Ovary (tissue), 7 donors: ENCODE measurements at regions not wholly inside any gene's neighbourhood (a gene's known extent, or its start where the extent isn't known, plus 50 kb on each side); places are given as distances from the start of the nearest gene placed in this dataset.

Experiments used
- DNase-seq, 5 donors: peaks; one replicate each; pipeline ENCODE4 v3.0.0-alpha.2; 2019 to 2020
- H3K27ac ChIP-seq, 2 donors: fragments of 200-600 bp; one replicate each; pipeline versions ENCODE4 v1.5.1 to v1.8.0; 2019 to 2022
- H3K27me3 ChIP-seq: fragments of 200-600 bp; one replicate; pipeline ENCODE4 v1.8.0; 2022
- H3K36me3 ChIP-seq: fragments of 200-600 bp; sonication (generic); one replicate; pipeline ENCODE4 v1.5.1; 2019
- H3K4me1 ChIP-seq: one replicate; pipeline ENCODE4 v1.8.1; 2013; ENCODE audit warnings: mild to moderate bottlenecking, moderate library complexity; ENCODE audit not compliant: insufficient read depth
- H3K4me3 ChIP-seq: fragments of 200-600 bp; sonication (generic); one replicate; pipeline ENCODE4 v1.5.1; 2017
- H3K9me3 ChIP-seq, 2 donors: fragments of 200-600 bp in 1 of 2; sonication (generic) in 1 of 2; one replicate each; pipeline versions ENCODE4 v1.5.1 to v1.8.1; 2013 to 2019; ENCODE audit warnings: mild to moderate bottlenecking in 1 of 2, moderate library complexity in 1 of 2
- EP300 ChIP-seq: sonication (generic); formaldehyde crosslinking; IDR thresholded peaks from one replicate; pipeline ENCODE4 v1.6.1; 2017; ENCODE audit warnings: antibody characterized with exemption
- POLR2A ChIP-seq: fragments of 450-650 bp; IDR thresholded peaks from one replicate; pipeline ENCODE4 v1.6.1; 2017; ENCODE audit warnings: antibody characterized with exemption, mild to moderate bottlenecking, moderate library complexity
- WGBS, 3 donors: extraction: QIAGEN DNeasy Blood & Tissue Kit in 1 of 3; methylation state at CpG; one replicate each; pipeline versions ENCODE4 v1.1.5 to v1.1.7; 2013 to 2017; 5-methylcytosine and 5-hydroxymethylcytosine counted together
- intact Hi-C, 4 donors: fragments of 100-400 bp; cut with DNase I; formaldehyde crosslinking; loops; one replicate each; pipeline versions ENCODE4 v1.11.0 to v1.15.1; 2022 to 2023
- TF ChIP-seq, protein P1 (sequence below), 3 donors: fragments of 450-650 bp in 2 of 3; fragments of 200-600 bp in 1 of 3; IDR thresholded peaks; one replicate each; pipeline versions ENCODE4 v1.5.1 to v1.8.0; 2016 to 2022; ENCODE audit warnings: antibody characterized with exemption in 3 of 3, mild to moderate bottlenecking in 1 of 3
- donor health status: DM: no; HTN: no; CAD: no; lungs with moderate emphysema.
- donor health status: DM: no; HTN: no; CAD: no.
- donor health status: Bipolar disorder and iron deficiency.
- donor health status: DM: no; HTN: no; CAD: no.
- donor health status: DM: yes; HTN: yes; CAD: no.

DNA sequence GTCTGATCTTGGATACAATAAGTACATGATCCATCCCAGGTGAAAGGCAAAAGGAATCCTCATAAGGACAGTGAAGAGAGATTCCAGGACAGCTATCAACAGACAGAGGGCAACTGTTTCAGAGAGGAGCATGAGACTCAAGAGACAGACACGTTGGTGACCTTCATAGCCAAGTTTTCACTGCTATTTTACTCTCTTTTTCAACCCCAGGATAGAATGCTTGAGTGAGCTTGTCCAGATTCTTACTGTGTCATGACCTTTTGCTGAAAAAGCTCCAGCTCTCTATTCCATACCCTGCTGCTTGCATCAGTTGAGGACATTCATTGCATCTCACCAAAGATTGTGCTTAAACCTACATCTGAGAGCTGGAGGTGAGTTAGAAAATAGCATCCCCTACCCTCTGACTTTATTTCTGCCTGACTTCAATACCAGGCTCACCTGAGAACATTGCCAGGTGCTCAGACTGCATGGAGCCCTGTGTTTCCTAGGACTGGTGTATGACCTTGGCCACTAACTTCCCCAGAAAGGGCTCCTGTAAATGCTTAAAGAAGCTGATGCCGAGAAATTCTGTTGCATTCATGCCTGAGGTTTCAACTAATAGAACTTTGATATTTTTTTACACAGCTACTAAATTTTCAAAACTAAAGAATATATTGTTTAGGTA is 70.4 kb upstream of the TMEM17 start:
- no peak for DNase-seq
- intact Hi-C loops = loop anchor here in 1 of 4 donors (10.0 kb wide), 1 partner anchor 112 kb away; no protein-coding TSS in a partner anchor
- Histone ChIP-seq H3K4me3 (no peak overlapping the region), H3K9me3 (no peaks in the 10 kb centered on the region), H3K36me3 (no peaks in the 10 kb centered on the region), H3K4me1 (peaks cover 2% of the 10 kb centered on the region), H3K27me3 (no peaks in the 10 kb centered on the region), H3K27ac (peak overlapping the region in 1 of 2 donors; percentile 36)
- 65 to 73% (median 70%) methylated on average over 2 of the region's 2 CpGs for WGBS, 3 donors
- no peak for TF ChIP-seq POLR2A
- TF ChIP-seq, protein P1, sequence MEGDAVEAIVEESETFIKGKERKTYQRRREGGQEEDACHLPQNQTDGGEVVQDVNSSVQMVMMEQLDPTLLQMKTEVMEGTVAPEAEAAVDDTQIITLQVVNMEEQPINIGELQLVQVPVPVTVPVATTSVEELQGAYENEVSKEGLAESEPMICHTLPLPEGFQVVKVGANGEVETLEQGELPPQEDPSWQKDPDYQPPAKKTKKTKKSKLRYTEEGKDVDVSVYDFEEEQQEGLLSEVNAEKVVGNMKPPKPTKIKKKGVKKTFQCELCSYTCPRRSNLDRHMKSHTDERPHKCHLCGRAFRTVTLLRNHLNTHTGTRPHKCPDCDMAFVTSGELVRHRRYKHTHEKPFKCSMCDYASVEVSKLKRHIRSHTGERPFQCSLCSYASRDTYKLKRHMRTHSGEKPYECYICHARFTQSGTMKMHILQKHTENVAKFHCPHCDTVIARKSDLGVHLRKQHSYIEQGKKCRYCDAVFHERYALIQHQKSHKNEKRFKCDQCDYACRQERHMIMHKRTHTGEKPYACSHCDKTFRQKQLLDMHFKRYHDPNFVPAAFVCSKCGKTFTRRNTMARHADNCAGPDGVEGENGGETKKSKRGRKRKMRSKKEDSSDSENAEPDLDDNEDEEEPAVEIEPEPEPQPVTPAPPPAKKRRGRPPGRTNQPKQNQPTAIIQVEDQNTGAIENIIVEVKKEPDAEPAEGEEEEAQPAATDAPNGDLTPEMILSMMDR (IDR thresholded peaks at IDR 0.05) = no peak
- TF ChIP-seq EP300 = no peak

GRCh38 chr2:62573936-62574335 is 67.9 kb upstream of the TMEM17 start:
- TF ChIP-seq, protein P1 (IDR thresholded peaks at IDR 0.05) = no peak
- H3K27ac ChIP-seq = no peak overlapping the region
- H3K27me3 ChIP-seq = no peaks in the 10 kb centered on the region
- no peaks in the 10 kb centered on the region for H3K9me3 ChIP-seq
- intact Hi-C loops = loop anchor here in 1 of 4 donors (10.0 kb wide), 1 partner anchor 109 kb away; no protein-coding TSS in a partner anchor
- H3K36me3 ChIP-seq = no peaks in the 10 kb centered on the region
- H3K4me1 ChIP-seq = peaks cover 9% of the 10 kb centered on the region
- DNase-seq = no peak
- H3K4me3 ChIP-seq = no peak overlapping the region

- intact Hi-C loops = loop anchor here in 1 of 4 donors (10.0 kb wide), 1 partner anchor 108 kb away; no protein-coding TSS in a partner anchor
- no peaks in the 10 kb centered on the region for H3K27me3 ChIP-seq
- peaks cover 9% of the 10 kb centered on the region for H3K4me1 ChIP-seq
- no peaks in the 10 kb centered on the region for H3K9me3 ChIP-seq
- TF ChIP-seq EP300 (no peak), POLR2A (no peak)
- TF ChIP-seq, protein P1 (IDR thresholded peaks at IDR 0.05) = no peak
- no peak overlapping the region for H3K4me3 ChIP-seq
- WGBS, 3 donors = 54 to 70% (median 63%) methylated on average over 4 of the region's 4 CpGs
- no peak for DNase-seq
- H3K27ac ChIP-seq = no peak overlapping the region
- H3K36me3 ChIP-seq = no peaks in the 10 kb centered on the region
Measured at GRCh38 chr2:62573137-62573731, 67.2 kb upstream of the TMEM17 start.

- DNase-seq = peak in 2 of 5 donors; percentile 26 to 40
- no peak overlapping the region for H3K27ac ChIP-seq
- H3K9me3 ChIP-seq = no peaks in the 10 kb centered on the region
- no peaks in the 10 kb centered on the region for H3K27me3 ChIP-seq
- intact Hi-C loops = loop anchor here in 1 of 4 donors (10.0 kb wide), 1 partner anchor 106 kb away; no protein-coding TSS in a partner anchor
- H3K36me3 ChIP-seq = no peaks in the 10 kb centered on the region
- H3K4me3 ChIP-seq = peak overlapping the region; percentile 6
- WGBS, 3 donors = 32 to 40% (median 33%) methylated on average over 35 of the region's 35 CpGs
- TF ChIP-seq, protein P1 (IDR thresholded peaks at IDR 0.05) = no peak
- no peak for TF ChIP-seq EP300
- TF ChIP-seq POLR2A = no peak
- H3K4me1 ChIP-seq = peaks cover 11% of the 10 kb centered on the region
Measured at GRCh38 chr2:62570861-62571698, 65.1 kb upstream of the TMEM17 start.
